ENCODE measurements at regions not wholly inside any gene's neighbourhood (a gene's known extent, or its start where the extent isn't known, plus 50 kb on each side); places are given as distances from the start of the nearest gene placed in this dataset.

- TF ChIP-seq CEBPB (IDR thresholded peaks at IDR 0.05; ENCODE audit: low read depth) = no peak
- TF ChIP-seq YY1 (IDR thresholded peaks at IDR 0.05; ENCODE audit: extremely low read depth, insufficient replicate concordance, low read depth, low read length) = no peak
- no peak for TF ChIP-seq EGR1 (IDR thresholded peaks at IDR 0.05; ENCODE audit: low read depth)
These were observed 96.8 kb downstream of the ZNF608 start (continued) for GRCh38 chr5:124649491-124650146.

- DNase-seq (ENCODE audit: low read depth, low spot score) (no peak), ATAC-seq (no peak)
- H3K79me2 ChIP-seq (ENCODE audit: insufficient read depth, low read length) = no peaks in the 10 kb centered on the region
- H4K20me1 ChIP-seq (ENCODE audit: insufficient read depth) = no peaks in the 10 kb centered on the region
- H3K9ac ChIP-seq (ENCODE audit: low read length) = no peak overlapping the region
- H3K4me3 ChIP-seq (replicated peaks in 1 of 2; ENCODE audit: low read depth in 1 of 2, low read length in 2 of 2) = no peak overlapping the region
- H3K27ac ChIP-seq (ENCODE audit: low read depth, low read length) = no peak overlapping the region
- H2AFZ ChIP-seq (ENCODE audit: low read depth, low read length, poor library complexity, severe bottlenecking) = no peak overlapping the region
- BruUV-seq (replicated peaks) = no TSS peak
- ChIA-PET CTCF (no interaction called here), RAD21 (ENCODE audit: low non-redundant PET in 1 of 2, low total read pairs in 2 of 2, uncharacterized antibody in 2 of 2, unreplicated experiment in 2 of 2) (no interaction called here), POLR2A (interaction anchor here (1.4 kb wide), 1 partner anchor 20 kb away, joined by 3 read pairs; no protein-coding TSS in a partner anchor)
- H3K9me3 ChIP-seq (ENCODE audit: control insufficient read depth in 1 of 2, insufficient read depth in 1 of 2, low read depth in 1 of 2, low read length in 2 of 2) = no peaks in the 10 kb centered on the region
- TF ChIP-seq REST (IDR thresholded peaks at IDR 0.05; ENCODE audit: low read depth) = no peak
- no peak for TF ChIP-seq CBX3 (IDR thresholded peaks at IDR 0.05; ENCODE audit: low read depth)
- H3K36me3 ChIP-seq (ENCODE audit: control insufficient read depth in 1 of 2, insufficient read depth in 2 of 2, low read length in 2 of 2) = no peaks in the 10 kb centered on the region
- H3K27me3 ChIP-seq (ENCODE audit: insufficient read depth, low read length) = no peaks in the 10 kb centered on the region
- no peak overlapping the region for H3K4me2 ChIP-seq (ENCODE audit: low read length)
- H3K9me2 ChIP-seq (ENCODE audit: insufficient read depth) = no peaks in the 10 kb centered on the region
- H3K4me1 ChIP-seq (ENCODE audit: control insufficient read depth in 1 of 2, insufficient read depth in 2 of 2, low read length in 2 of 2) = peaks cover 37 to 48% of the 10 kb centered on the region in 2 experiments
- intact Hi-C loops (cut with micrococcal nuclease) = no loop called here
These were observed 97.5 kb downstream of the ZNF608 start for GRCh38 chr5:124648902-124649467.

Measured in HCT116 (cell line).